ENCODE measurements at regions not wholly inside any gene's neighbourhood (a gene's known extent, or its start where the extent isn't known, plus 50 kb on each side); places are given as distances from the start of the nearest gene placed in this dataset.

DNA sequence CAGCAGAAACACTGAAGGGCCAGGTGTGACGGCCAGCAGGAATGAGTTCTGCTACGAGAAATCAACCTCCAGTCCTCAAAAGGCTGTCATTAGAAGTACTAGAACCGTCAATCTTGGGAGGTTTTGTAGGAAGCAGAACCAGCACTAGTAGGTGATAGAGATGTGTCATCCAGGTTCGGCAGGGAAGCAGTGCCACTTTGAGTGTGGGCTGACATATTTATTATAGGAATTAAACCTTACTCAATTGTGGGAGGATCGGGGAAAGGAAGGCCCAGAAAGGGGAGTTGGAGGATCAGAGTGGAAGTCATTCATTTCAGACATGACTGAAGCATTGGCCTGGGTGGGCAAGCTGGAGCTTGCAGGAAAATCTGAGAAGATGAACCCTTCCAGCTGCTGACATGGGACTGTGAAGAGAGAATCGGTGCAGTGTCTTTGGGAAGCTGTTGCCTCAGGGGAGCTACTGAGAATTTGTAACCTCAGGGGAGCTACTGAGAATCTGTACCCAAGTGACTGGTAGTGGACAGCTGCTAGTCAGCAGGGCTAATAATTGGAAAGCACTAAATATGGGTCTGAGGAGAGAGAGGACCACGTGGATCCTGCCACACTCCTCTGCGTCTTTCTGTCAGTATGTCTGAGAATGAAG lies 177.4 kb downstream of the SPRY1 start:
- no peak for DNase-seq (ENCODE audit: low read depth)

DNA sequence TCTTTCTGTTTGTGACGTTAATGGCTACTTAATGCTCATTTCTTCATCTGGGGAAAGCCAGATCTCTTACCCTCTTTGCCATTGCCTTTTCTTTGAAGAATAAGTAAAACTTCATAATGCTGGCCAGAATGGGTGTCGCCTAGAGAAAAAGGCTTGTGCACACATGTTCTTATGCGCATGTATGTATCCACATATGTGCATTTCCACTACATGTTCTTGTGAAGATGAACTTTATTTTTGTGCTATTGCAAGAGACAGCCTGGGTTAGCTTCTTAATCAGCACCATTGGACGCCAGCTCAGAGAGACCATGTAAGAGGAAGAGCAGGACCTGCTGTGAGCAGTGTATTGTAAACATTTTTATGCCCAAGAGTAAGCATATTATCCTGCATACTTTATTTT lies 178.7 kb downstream of the SPRY1 start:
- DNase-seq (ENCODE audit: low read depth) = no peak

DNA sequence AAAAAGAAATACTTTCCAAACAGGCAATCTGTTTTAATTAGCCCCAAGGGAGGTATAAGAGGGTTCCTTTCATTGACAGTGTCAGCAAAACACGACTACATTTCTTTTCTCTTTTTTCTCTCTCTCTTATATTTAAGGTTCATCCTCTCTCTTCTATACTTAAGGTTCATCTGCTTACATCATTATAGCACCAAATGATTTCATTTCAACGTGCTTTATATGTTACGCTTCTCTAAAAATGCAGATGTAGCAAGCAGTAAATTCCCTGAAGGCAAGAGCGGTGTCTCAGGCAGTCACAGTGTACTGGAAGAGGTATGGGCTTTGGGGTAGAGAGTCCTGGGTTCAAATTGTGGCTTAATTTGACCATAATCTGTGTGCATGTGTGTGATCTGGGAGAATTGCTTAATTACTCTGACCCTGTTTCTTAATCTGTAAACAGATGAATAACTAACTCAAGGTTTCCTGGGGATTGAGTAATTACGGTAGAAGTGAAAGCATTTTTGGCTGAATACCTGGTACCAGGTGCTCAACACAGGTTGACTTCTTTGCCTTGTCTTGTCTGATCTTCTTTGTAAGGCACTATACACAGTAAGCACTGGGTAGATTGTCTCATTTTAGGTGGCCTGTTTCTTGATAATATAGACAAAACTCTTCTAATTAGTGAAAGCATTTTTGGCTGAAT lies 180.8 kb downstream of the SPRY1 start:
- DNase-seq (ENCODE audit: low read depth) = no peak

DNA sequence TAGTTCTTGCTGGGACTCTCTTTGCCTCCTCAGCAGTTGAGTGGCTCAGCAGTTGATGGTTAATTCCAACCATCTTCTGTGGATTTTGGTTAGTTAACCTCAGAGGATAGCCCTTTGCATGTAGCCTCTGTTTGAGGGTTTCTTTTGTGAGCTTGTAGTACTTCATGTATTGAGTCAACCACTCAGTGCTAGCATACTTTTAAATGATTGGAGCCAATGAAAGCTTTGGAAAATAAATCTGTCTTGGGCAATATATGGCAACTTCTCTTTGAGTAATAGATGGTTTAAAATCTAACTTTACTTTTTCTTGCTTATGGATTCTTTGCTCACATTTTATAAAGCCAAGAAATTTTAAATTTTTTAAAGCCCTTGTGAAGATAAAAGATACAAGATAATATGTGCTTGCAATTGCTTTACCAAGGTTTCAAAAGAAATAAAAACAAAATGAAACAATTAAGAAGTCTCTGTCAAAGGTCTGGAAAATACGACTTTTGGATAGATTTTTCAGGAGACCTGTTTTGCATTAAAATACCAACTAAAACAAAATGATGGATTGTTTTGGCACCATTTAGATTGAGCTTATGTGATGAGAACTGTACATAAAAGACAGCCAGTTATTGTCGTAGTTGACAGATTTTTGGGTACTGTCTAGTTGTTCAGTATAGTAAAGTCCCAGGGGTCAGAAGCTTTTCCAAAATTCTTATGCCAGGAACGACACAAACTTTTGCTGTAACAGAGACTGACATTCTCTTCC lies 181.9 kb downstream of the SPRY1 start:
- DNase-seq (ENCODE audit: low read depth) = no peak

DNA sequence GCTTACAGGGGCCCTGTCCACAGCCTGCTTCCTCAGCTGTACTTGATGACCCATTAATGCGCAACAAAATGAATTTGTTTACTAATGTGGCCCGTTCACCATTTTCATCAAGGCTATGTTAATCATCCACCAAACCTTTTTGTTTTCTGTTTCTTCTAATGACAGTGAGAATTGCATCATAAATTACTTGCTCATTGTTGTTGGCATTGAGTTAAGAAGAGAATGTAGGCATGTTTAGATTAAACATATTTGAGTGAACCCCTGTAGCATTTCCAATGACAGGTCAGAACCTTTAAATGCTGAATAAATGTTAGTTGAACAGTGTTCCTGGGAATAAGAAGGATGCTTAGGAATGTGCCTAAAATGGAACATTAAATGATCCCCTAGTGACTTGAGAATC lies 183.4 kb downstream of the SPRY1 start:
- no peak for DNase-seq (ENCODE audit: low read depth)

DNA sequence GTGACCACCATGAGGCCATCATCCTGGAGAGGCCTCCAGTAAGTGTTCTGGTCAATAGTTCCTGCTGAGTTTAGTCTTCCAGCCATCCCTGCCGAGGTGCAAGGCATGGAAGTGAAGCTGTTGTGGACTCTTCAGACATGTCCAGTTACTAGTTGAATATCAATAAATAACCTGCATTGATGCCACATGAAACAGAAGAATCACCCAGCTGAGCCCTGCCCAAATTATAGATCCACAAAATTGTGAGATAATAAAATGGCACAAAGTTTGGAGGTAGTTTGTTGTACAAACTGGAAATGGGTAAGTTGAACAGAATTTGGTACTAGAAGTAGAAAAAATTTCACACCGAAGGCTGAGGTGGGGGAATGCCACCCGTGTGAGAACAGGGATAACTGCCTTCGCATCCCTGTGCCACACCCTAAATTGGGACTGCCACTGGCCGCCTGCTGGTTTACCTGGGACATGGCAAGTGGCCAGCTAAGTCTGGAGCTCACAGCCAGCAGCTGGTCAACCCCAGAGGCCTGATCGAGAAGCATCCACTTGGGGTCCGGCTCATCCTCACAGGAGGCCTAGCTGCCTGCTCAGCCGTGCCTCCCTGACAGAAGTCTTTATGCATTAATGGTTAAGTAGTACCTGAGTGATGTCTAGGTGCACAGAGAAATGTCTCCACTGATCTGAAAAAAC lies 184.5 kb downstream of the SPRY1 start:
- no peak for DNase-seq (ENCODE audit: low read depth)

DNA sequence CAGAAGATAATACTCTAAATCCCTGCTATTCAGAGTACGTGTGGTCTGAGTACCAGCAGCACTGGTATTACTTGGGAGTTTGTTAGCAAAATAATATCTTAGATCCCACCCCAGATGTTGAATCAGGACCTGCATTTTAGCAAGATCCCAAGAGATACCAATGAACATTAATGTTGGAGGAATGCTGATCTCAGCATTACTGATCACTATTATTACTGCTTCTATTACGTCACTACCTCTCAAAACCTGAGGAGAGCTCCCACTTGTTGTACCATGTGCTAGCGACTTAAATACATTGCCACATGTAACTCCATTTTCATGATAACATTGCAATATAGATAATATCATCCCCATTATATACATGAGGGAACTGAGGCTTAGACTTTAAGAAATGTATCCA lies 185.2 kb downstream of the SPRY1 start:
- no peak for DNase-seq (ENCODE audit: low read depth)

DNA sequence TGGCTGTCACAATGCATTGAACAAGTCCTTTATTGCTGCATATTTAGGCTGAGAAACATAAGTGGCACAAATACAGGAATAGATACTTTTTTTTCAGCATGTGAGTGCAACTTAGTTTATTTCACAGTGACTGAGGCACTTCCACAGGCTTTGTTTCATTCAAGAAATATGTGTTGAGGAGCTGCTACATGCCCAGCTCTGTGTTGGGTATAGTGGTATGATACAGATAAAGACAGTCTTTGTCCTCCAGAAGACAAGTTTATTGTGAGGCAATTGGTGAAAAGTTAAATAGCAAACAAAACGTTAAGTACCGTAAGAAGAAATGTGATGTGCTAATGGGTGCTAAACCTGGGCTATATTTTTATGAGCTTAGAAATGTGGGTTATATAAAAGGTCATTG lies 186.4 kb downstream of the SPRY1 start:
- no peak for DNase-seq (ENCODE audit: low read depth)

DNA sequence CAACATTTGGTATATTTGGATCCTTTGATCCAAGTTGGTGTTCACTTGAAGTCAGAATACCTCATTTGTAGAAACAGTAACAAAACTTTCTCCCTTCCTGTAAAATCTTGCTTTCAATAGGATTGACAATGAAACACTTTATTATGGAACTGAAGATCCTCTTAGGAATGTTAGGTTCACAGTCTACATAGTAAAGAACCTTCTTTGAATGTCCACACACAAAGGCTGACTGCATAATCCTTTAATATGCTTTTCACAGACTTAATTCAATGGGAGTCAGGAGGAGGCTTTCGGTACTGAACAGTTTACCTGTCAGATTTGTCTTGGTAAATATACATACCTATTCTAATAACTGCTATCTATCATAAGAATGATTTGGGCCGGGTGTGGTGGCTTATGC lies 188.5 kb downstream of the SPRY1 start:
- DNase-seq (ENCODE audit: low read depth) = no peak

DNA sequence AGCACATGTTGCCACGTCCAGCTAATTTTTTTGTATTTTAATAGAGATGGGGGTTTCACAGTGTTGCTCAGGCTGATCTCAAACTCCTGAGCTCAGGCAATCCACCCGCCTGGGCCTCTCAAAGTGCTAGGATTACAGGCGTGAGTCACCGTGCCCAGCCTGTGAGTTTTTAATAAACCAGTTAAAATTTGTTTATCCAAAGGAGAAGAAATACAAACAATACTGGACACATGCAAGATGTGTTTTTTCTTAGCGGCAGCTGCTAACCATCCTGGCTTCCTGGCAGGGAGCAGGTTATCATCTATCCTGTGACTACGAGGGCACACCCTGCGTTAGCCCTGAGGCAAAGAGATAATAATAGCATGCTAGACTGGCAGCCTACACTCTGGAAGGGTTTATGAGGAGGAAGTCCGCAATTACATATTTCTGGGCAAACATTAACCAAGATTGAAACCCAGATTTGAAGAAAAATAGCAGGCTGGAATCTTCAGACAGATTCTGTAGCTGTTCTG lies 191.4 kb downstream of the SPRY1 start:
- DNase-seq (ENCODE audit: low read depth) = no peak

DNA sequence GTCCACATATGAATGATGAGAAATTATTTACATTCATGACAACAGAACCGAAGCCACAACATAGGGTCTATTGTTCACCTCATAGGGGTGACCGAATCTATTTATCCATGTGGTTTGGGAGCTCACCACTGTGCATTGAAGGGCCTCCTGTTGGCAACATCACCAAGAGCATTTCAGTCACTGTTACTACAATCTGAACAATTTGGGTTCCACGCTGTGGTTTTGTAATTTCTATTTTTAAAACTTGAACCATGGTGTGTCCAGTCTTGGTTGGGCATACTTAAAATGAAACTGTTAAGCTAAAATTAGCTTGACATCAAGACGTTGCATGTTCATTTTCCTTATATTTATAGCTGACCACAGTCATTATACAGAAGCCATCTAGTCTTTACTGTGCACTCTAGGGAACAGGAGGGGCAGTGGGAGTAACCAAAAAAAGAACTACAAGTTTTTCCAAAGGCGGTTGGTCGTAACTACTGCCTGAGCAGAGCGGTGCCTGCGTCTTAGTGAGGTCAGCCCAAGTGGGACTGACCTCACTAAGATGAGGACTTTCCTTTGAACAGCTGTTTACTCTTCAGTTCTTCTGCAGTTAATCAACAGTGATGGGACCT lies 192.1 kb downstream of the SPRY1 start:
- no peak for DNase-seq (ENCODE audit: low read depth)

DNA sequence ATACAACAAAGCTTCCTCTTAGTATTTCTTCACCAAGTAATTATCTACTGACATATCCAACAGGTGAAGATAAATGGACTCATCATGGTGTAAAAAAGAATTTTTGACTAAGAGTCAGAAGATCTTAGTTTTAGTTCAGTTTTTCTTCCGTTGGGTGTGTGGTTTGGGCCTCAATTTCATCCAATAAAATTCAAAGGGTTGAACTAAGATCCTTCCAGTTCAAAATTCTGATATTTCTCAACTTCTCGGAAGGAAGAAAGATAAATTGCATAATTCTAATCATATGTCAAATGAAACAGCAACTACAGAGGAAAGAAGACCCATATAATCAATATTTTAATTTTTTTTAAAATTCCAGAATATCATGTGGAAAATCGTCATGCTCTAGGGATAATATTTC lies 192.7 kb downstream of the SPRY1 start:
- DNase-seq (ENCODE audit: low read depth) = no peak

DNA sequence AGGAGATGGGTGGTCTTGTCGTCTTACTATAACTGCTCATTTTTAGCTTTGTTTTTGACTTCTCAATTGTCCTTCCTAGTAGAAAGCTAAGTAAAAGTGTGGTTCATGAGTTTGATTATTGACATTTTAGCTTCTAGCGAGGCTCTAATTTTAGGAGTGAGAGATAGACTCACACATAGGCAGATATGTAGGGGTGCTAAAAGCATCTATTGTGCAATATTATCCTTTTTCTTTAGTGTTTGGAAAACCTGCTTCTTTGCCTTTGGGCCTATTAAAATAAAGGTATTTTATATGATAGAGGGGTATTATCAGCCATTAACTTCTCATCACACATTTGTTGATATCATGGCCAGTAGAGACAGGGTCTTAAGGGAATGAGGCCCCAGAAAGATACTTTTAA lies 195.3 kb downstream of the SPRY1 start:
- no peak for DNase-seq (ENCODE audit: low read depth)

DNA sequence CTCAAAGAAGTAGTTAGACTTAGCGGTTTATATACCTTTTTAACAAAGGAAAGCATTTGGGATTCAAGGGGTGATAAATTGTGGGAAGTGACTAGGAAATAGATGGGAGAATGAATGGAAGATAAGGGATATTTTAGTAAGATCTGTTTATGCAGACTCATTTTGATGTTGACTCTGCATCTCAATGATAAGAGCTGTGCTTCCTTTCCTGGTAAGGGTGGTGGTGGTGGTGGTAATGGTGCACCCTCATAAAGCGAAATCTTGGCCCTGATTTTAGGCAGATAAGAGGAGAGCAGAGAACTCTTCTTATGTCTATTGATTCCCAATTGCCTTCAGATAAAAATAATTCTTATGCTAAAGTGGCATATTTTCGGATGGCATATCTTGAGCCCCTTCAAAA lies 197.1 kb downstream of the SPRY1 start:
- DNase-seq (ENCODE audit: low read depth) = no peak

DNA sequence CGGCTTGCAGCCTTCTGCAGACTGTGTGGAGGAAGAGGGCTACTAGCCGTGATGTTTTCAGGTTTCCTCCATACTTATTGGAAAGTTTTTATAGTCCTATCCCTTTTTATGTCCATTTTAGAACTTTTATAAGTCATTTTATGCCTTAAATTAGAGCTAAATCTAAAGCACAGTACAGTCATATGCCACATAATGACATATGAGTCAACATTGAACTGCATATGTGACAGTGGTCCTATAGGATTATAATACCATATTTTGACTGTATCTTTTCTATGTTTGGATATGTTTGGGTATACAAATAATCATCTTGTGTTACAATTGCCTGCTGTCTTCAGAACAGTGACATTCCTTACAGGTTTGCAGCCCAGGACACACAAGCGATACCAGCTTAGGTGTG lies 200.2 kb downstream of the SPRY1 start:
- DNase-seq (ENCODE audit: low read depth) = no peak

DNA sequence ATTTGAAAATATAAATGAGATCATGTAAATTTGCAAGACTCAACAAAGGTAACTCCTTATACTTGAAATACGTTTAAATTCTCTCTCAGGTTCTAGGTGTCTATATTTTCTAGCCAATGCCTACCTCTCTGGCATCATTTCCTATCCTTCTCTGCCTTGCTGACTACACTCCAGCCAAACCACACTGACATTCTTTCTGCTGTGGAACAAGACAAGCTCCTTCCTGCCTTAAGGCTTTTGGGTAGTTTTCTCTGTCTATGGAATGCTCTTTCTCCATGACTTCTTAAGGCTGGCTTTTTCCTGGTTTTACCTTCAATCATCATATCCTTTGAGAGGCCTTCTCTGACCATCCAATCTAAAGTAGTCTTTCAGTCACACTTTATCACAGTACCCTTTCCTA lies 201.0 kb downstream of the SPRY1 start:
- no peak for DNase-seq (ENCODE audit: low read depth)

DNA sequence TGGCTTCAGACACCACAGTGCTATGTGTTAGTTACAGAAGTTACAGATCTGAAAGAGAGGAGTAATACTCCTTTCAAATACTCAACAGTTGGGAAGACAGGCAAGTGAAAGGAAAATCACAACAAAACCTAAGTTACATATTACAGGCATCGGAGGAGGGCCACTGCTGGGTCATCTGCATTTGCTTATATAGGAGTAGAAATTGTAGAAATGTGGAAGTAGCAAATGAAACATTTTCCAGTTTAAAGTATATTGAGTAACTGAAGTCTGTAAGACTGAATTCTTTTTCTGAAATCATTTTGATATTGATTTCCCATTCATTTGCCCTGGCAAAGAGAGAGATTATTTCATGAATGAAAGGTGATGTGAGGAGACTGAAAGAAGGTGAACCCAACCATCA lies 201.7 kb downstream of the SPRY1 start:
- DNase-seq (ENCODE audit: low read depth) = no peak

DNA sequence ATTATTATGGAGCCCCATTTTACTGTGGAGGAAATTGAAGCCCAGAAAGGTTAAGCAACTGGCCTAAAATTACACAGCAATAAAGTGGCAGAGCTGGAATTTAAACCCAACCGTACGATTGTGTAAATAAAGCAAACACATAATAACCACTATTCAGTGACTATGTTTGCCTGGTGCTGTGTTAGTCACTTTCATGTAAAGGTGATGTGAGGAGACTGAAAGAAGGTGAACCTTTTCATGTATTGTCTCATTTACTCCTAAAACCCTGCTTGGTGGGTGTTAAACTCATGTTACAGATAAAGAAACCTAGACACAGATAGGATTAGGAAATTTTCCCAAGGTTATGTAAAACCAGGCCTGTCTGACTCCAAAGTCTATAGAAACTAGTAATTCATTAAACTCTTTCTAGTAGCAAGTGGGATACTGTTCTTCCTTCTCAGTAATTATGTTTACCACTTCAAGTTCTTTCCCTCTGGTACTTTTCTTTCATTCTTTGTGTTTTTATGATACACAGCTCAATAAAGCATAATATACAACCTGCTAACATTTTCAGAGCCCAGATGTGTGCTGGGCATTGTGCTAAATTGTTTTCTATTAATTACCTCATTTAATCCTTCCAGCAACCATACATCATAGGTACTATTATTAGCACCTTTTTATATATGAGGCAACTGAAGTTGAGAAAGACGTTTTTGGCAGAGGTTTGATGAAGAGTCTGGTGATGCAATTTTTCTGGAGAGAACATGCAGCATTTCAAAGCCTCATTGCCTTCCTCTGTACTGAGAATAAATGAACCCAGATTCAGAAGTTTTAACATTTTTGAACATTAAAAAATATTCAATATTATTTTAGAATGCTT lies 202.7 kb downstream of the SPRY1 start:
- DNase-seq (ENCODE audit: low read depth) = no peak

DNA sequence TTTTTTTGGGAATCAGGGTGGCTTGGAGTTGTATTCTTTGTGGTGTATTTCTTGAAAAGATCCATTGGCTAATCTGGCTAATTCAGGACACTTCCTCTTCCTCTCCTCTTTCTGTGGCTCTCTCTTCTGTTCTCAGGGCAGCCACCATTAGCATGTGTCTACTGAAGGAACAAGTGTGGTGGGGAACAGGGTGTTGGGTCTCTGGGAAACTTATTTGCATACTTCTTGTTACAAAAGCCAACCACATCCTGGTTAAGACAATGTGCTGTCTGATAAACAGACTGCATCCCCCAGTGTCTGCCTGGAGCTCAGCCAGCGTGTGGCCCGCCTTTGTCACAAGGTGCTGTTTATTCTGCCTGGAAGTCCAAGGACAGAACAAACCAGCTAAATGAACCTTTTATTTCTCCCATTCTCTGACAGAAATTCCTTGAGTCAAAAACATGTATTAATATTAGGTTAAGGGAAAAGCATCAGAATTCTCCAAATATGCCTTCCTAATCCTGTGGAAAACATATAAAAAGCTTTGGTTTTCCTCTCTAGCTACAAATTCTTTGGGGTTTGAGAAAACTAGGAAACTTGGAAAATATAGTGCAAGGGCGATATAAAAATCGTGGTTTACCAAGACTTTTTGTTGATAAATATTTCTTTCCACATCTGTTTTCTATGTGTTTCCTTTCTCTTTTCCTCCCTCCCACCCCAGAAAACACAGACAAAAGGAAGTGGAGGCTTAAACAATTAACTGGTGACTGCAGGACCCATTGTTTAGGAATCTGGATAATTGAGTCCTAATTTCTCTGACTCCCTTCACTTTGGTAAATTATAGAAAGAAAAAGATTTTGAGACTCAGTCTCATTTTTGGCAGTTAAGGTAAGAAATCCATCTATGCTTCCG lies 203.6 kb downstream of the SPRY1 start:
- DNase-seq (ENCODE audit: low read depth) = no peak

All from forelimb muscle (tissue), 1 donor.